Loucy (cell line): ENCODE measurements at regions not wholly inside any gene's neighbourhood (a gene's known extent, or its start where the extent isn't known, plus 50 kb on each side); places are given as distances from the start of the nearest gene placed in this dataset.
"Not testable (repeated sequence)": the region's sequence is repeated elsewhere in the genome, so short reads cannot be mapped to it uniquely, and the experiment has no call there.

Source experiments
- H2AFZ ChIP-seq: fragments of 200-600 bp; sonication (generic); 2 replicates; pipeline ENCODE4 v1.6.0; 2016; ENCODE audit warnings: antibody characterized with exemption, mild to moderate bottlenecking, low read length, moderate library complexity
- H3F3A ChIP-seq: fragments of 200-600 bp; 2 replicates; pipeline ENCODE4 v1.6.0; 2016; ENCODE audit warnings: antibody characterized with exemption, low read depth, mild to moderate bottlenecking
- H3K27me3 ChIP-seq: fragments of 200-600 bp; sonication (generic); 2 replicates; pipeline ENCODE4 v1.6.1; 2014; ENCODE audit warnings: low read length, mild to moderate bottlenecking; ENCODE audit not compliant: insufficient read depth, poor library complexity, severe bottlenecking
- H3K36me3 ChIP-seq: fragments of 200-600 bp; sonication (generic); 2 replicates; pipeline ENCODE4 v1.6.1; 2016; ENCODE audit warnings: low read length; ENCODE audit not compliant: insufficient read depth
- H3K4me1 ChIP-seq: fragments of 200-600 bp; sonication (generic); 2 replicates; pipeline ENCODE4 v1.5.1; 2014; ENCODE audit warnings: low read length, mild to moderate bottlenecking; ENCODE audit not compliant: insufficient read depth, poor library complexity, severe bottlenecking
- H3K4me2 ChIP-seq: fragments of 200-600 bp; sonication (generic); 2 replicates; pipeline ENCODE4 v1.6.0; 2014; ENCODE audit warnings: antibody characterized with exemption, low read length, low read depth, mild to moderate bottlenecking; ENCODE audit not compliant: poor library complexity, severe bottlenecking
- H3K4me3 ChIP-seq: fragments of 200-600 bp; sonication (generic); 2 replicates; pipeline ENCODE4 v1.5.1; 2014; ENCODE audit warnings: low read length, mild to moderate bottlenecking, mixed read lengths; ENCODE audit not compliant: poor library complexity, severe bottlenecking
- H3K79me2 ChIP-seq: fragments of 200-600 bp; sonication (generic); 2 replicates; pipeline ENCODE4 v1.6.1; 2014; ENCODE audit warnings: low read length; ENCODE audit not compliant: insufficient read depth
- H3K9ac ChIP-seq: fragments of 200-600 bp; sonication (generic); 2 replicates; pipeline ENCODE4 v1.6.0; 2014; ENCODE audit warnings: mild to moderate bottlenecking, low read depth, low read length, moderate library complexity; ENCODE audit not compliant: poor library complexity, severe bottlenecking
- H3K9me2 ChIP-seq: fragments of 200-600 bp; sonication (generic); replicated peaks from 2 replicates; pipeline ENCODE4 v1.6.1; 2016; ENCODE audit warnings: low read depth, low read length, mixed read lengths
- H3K9me3 ChIP-seq: fragments of 200-600 bp; sonication (generic); 2 replicates; pipeline ENCODE4 v1.6.1; 2014; ENCODE audit warnings: mild to moderate bottlenecking, antibody characterized with exemption, low read length, low read depth; ENCODE audit not compliant: insufficient read depth
- H4K20me1 ChIP-seq: fragments of 200-600 bp; sonication (generic); 2 replicates; pipeline ENCODE4 v1.6.0; 2014; ENCODE audit warnings: antibody characterized with exemption, low read length, mild to moderate bottlenecking; ENCODE audit not compliant: insufficient read depth, poor library complexity, severe bottlenecking
- CTCF ChIP-seq: fragments of 200-600 bp; sonication (generic); conservative IDR thresholded peaks from 2 replicates; pipeline ENCODE4 v1.5.1; 2014; ENCODE audit warnings: mild to moderate bottlenecking, antibody characterized with exemption, low read length
- EZH2phosphoT487 ChIP-seq: fragments of 200-600 bp; IDR thresholded peaks from 2 replicates; pipeline ENCODE4 v1.6.1; 2018; ENCODE audit warnings: antibody characterized with exemption, mild to moderate bottlenecking, moderate library complexity, borderline replicate concordance

GRCh38 chr1:57578099-57578498 lies 154.2 kb upstream of the DAB1 start:
- Histone ChIP-seq H3K79me2 (no peaks in the 10 kb centered on the region), H3K4me1 (no peaks in the 10 kb centered on the region), H2AFZ (no peak overlapping the region), H3K9me2 (no peaks in the 10 kb centered on the region), H3K9ac (no peak overlapping the region), H3K4me2 (no peak overlapping the region), H3F3A (no peaks in the 10 kb centered on the region), H3K36me3 (no peaks in the 10 kb centered on the region), H3K27me3 (no peaks in the 10 kb centered on the region), H3K9me3 (no peaks in the 10 kb centered on the region), H4K20me1 (no peaks in the 10 kb centered on the region), H3K4me3 (no peak overlapping the region)
- TF ChIP-seq EZH2phosphoT487, result no peak
- TF ChIP-seq CTCF, result no peak

- Histone ChIP-seq H3K79me2 (no peaks in the 10 kb centered on the region), H3K9me3 (no peaks in the 10 kb centered on the region), H3K9me2 (no peaks in the 10 kb centered on the region), H3K36me3 (no peaks in the 10 kb centered on the region), H2AFZ (no peak overlapping the region), H4K20me1 (no peaks in the 10 kb centered on the region), H3K4me3 (no peak overlapping the region), H3K4me2 (no peak overlapping the region), H3K9ac (no peak overlapping the region), H3K4me1 (no peaks in the 10 kb centered on the region), H3K27me3 (no peaks in the 10 kb centered on the region), H3F3A (no peaks in the 10 kb centered on the region)
- no peak for TF ChIP-seq EZH2phosphoT487
- no peak for TF ChIP-seq CTCF
Measured at GRCh38 chr1:57576756-57577155, 152.9 kb upstream of the DAB1 start.

GRCh38 chr1:57572016-57572415 lies 148.2 kb upstream of the DAB1 start:
- Histone ChIP-seq H3K4me3 (no peak overlapping the region), H3K4me2 (no peak overlapping the region), H3K9me2 (no peaks in the 10 kb centered on the region), H3K9ac (no peak overlapping the region), H4K20me1 (no peaks in the 10 kb centered on the region), H3K4me1 (no peaks in the 10 kb centered on the region), H3K27me3 (no peaks in the 10 kb centered on the region), H3K79me2 (no peaks in the 10 kb centered on the region), H3K9me3 (no peaks in the 10 kb centered on the region; the same call in 1 of the 2 replicates), H2AFZ (no peak overlapping the region), H3F3A (no peaks in the 10 kb centered on the region), H3K36me3 (no peaks in the 10 kb centered on the region)
- TF ChIP-seq CTCF (no peak), EZH2phosphoT487 (no peak)

- H3K4me2 ChIP-seq, H3K27me3 ChIP-seq, H3K4me3 ChIP-seq, H3K9me2 ChIP-seq, H3K79me2 ChIP-seq, H3K4me1 ChIP-seq, H3F3A ChIP-seq, H3K9ac ChIP-seq, H3K9me3 ChIP-seq, H3K36me3 ChIP-seq, H2AFZ ChIP-seq, H4K20me1 ChIP-seq: not testable (repeated sequence)
Measured at GRCh38 chr1:57558066-57558465, 134.2 kb upstream of the DAB1 start.
